ENCODE measurements at regions not wholly inside any gene's neighbourhood (a gene's known extent, or its start where the extent isn't known, plus 50 kb on each side); places are given as distances from the start of the nearest gene placed in this dataset.

- no peak for TF ChIP-seq CTCF (IDR thresholded peaks at IDR 0.05)
- no peak for TF ChIP-seq POLR2A (IDR thresholded peaks at IDR 0.05)
Observed at GRCh38 chr2:15858466-15858865, 81.9 kb upstream of the MYCN start.

Data from Peyer's patch (tissue), 4 donors.